MCF 10A (cell line): ENCODE measurements at regions not wholly inside any gene's neighbourhood (a gene's known extent, or its start where the extent isn't known, plus 50 kb on each side); places are given as distances from the start of the nearest gene placed in this dataset.
A peak's percentile ranks its signal among the peaks of the same experiment; 100 is the strongest.

Experiments
- BruUV-seq: library from RNA; stranded (reverse); fragments of 400-500 nt; replicated peaks from 2 replicates; lab custom pipeline; 2021; lab: Mats Ljungman, UMichigan
- CTCF ChIA-PET: fragments of 300-600 bp; sonication (Branson Sonifier 250); formaldehyde crosslinking; extraction: SDS; loops from one replicate; lab custom pipeline; 2021; ENCODE audit warnings: antibody characterized with exemption, inconsistent platforms; lab: Yijun Ruan, JAX
- POLR2A ChIA-PET: fragments of 300-600, 350-650 bp; sonication (Branson Sonifier 250); formaldehyde crosslinking; extraction: SDS; loops from one replicate; lab custom pipeline; 2020; ENCODE audit warnings: antibody characterized with exemption, inconsistent platforms; lab: Yijun Ruan, JAX
- DNase-seq: peaks from one replicate; pipeline ENCODE4 v3.0.0-alpha.2; 2018; ENCODE audit not compliant: unreplicated experiment
- H3K27ac Mint-ChIP-seq: one replicate; pipeline ENCODE4 v1.8.0; 2022; ENCODE audit warnings: mild to moderate bottlenecking, low read depth, mixed read lengths; ENCODE audit not compliant: unreplicated experiment
- H3K27me3 Mint-ChIP-seq: one replicate; pipeline ENCODE4 v1.8.0; 2022; ENCODE audit warnings: mixed read lengths; ENCODE audit not compliant: insufficient read depth, unreplicated experiment
- H3K36me3 Mint-ChIP-seq: one replicate; pipeline ENCODE4 v1.8.0; 2022; ENCODE audit warnings: mild to moderate bottlenecking, moderate library complexity, mixed read lengths; ENCODE audit not compliant: insufficient read depth, unreplicated experiment
- H3K4me1 Mint-ChIP-seq: one replicate; pipeline ENCODE4 v1.8.0; 2022; ENCODE audit warnings: mixed read lengths; ENCODE audit not compliant: insufficient read depth, unreplicated experiment
- H3K4me3 Mint-ChIP-seq: one replicate; pipeline ENCODE4 v1.8.0; 2022; ENCODE audit warnings: mild to moderate bottlenecking, moderate library complexity, mixed read lengths; ENCODE audit not compliant: unreplicated experiment
- H3K9me3 Mint-ChIP-seq: one replicate; pipeline ENCODE4 v1.8.0; 2022; ENCODE audit warnings: mixed read lengths; ENCODE audit not compliant: unreplicated experiment
- CTCF ChIP-seq: fragments of 200-600 bp; IDR thresholded peaks from one replicate; pipeline ENCODE4 v1.8.0; 2022; ENCODE audit warnings: antibody characterized with exemption, mild to moderate bottlenecking; ENCODE audit not compliant: unreplicated experiment
- intact Hi-C: fragments of 100-400 bp; cut with micrococcal nuclease; formaldehyde crosslinking; loops from 2 replicates; pipeline ENCODE4 v1.14.1; 2022

- Mint-ChIP-seq H3K4me1 (no peaks in the 10 kb centered on the region), H3K36me3 (no peaks in the 10 kb centered on the region), H3K9me3 (no peaks in the 10 kb centered on the region), H3K27me3 (no peaks in the 10 kb centered on the region), H3K27ac (no peak overlapping the region), H3K4me3 (no peak overlapping the region)
- no TSS peak for BruUV-seq
- peak; percentile 39 for DNase-seq
- peak; percentile 62 for TF ChIP-seq CTCF
- CTCF ChIA-PET = interaction anchor here (0.6 to 2.2 kb wide), 20 partner anchors 13 to 1494 kb away, joined by 3 to 16 read pairs (median 4); no protein-coding TSS in a partner anchor
- intact Hi-C loops = loop anchor here (1.0 kb wide), 3 partner anchors 181 to 379 kb away; no protein-coding TSS in a partner anchor
- POLR2A ChIA-PET = interaction anchor here (0.5 to 1.4 kb wide), 2 partner anchors 908 to 909 kb away, joined by 3 to 4 read pairs; partner anchors contain the start of gene FAT4
These were observed 909.1 kb downstream of the FAT4 start for GRCh38 chr4:126223784-126224407.

- Mint-ChIP-seq H3K27me3 (no peaks in the 10 kb centered on the region), H3K4me1 (no peaks in the 10 kb centered on the region), H3K9me3 (no peaks in the 10 kb centered on the region), H3K36me3 (peaks cover 6% of the 10 kb centered on the region), H3K27ac (no peak overlapping the region), H3K4me3 (no peak overlapping the region)
- CTCF ChIA-PET = no interaction called here
- no peak for DNase-seq
- BruUV-seq = no TSS peak
- TF ChIP-seq CTCF = no peak
- intact Hi-C loops = no loop called here
- POLR2A ChIA-PET = no interaction called here
These were observed 912.7 kb downstream of the FAT4 start for GRCh38 chr4:126227428-126227827.

GRCh38 chr4:126230269-126230668 lies 915.5 kb downstream of the FAT4 start:
- intact Hi-C loops = no loop called here
- CTCF ChIA-PET = interaction anchor here (0.7 kb wide), 1 partner anchor 276 kb away, joined by 3 read pairs; no protein-coding TSS in a partner anchor
- POLR2A ChIA-PET = no interaction called here
- H3K27ac Mint-ChIP-seq = no peak overlapping the region
- no peaks in the 10 kb centered on the region for H3K4me1 Mint-ChIP-seq
- H3K9me3 Mint-ChIP-seq = no peaks in the 10 kb centered on the region
- no TSS peak for BruUV-seq
- H3K36me3 Mint-ChIP-seq = peaks cover 6% of the 10 kb centered on the region
- DNase-seq = no peak
- no peaks in the 10 kb centered on the region for H3K27me3 Mint-ChIP-seq
- H3K4me3 Mint-ChIP-seq = no peak overlapping the region
- no peak for TF ChIP-seq CTCF

GRCh38 chr4:126233483-126233882 lies 918.7 kb downstream of the FAT4 start:
- Mint-ChIP-seq H3K27me3 (no peaks in the 10 kb centered on the region), H3K36me3 (peaks cover 6% of the 10 kb centered on the region), H3K4me3 (no peak overlapping the region), H3K9me3 (no peaks in the 10 kb centered on the region), H3K27ac (no peak overlapping the region), H3K4me1 (no peaks in the 10 kb centered on the region)
- TF ChIP-seq CTCF = no peak
- CTCF ChIA-PET = no interaction called here
- BruUV-seq = no TSS peak
- POLR2A ChIA-PET = interaction anchor here (0.7 kb wide), 1 partner anchor 162 kb away, joined by 3 read pairs; no protein-coding TSS in a partner anchor
- no peak for DNase-seq
- intact Hi-C loops = no loop called here
